GM19351 (cell line): ENCODE measurements at regions not wholly inside any gene's neighbourhood (a gene's known extent, or its start where the extent isn't known, plus 50 kb on each side); places are given as distances from the start of the nearest gene placed in this dataset.
"Not testable (repeated sequence)": the region's sequence is repeated elsewhere in the genome, so short reads cannot be mapped to it uniquely, and the experiment has no call there.

ENCODE experiments used
- ATAC-seq: cut with Tn5 transposase; IDR thresholded peaks from one replicate; pipeline ENCODE4 v1.9.1; 2021; ENCODE audit warnings: mild to moderate bottlenecking, moderate library complexity; ENCODE audit not compliant: unreplicated experiment

GRCh38 chr9:22649384-22649783 is 202.8 kb downstream of the DMRTA1 start:
- no peak for ATAC-seq

DNA sequence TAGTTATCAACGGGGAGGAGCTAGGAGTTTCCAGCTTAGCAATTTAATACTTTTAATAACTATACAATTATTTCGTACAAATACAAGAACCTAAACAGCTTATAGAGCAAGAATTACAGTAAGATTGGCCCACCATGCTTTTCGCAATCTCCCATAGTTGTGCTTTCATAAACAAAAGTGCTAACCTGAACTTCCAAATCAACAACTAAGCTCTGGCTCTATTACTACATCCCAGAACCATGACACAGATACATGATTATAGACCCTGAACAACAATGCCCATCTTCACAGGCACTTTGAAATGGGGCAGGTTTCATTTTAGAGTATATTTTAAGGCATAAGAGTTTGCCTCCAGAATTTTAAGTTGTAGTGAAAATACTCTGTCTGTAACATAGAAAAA is 203.5 kb downstream of the DMRTA1 start:
- no peak for ATAC-seq

DNA sequence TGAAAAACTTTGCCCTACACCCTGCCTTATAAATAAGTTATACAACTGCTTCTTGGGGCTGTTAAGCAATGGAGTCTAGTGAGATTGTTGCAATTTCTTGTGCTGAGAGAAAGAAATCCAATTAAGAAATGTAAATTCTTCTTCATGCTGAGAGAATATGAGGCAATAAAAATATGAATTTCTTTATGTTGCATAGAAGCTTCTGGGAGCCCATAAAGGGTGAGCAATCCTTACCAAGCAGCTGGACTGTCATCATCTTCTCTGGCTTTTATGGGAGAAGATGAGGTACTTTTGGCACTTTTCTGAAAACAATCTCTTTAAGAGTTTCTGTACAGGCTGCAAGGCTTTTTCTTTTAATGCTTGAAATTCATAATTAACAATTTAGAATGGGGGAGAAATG is 204.3 kb downstream of the DMRTA1 start:
- ATAC-seq, result no peak

GRCh38 chr9:22654833-22655232 is 208.2 kb downstream of the DMRTA1 start:
- no peak for ATAC-seq

GRCh38 chr9:22657713-22658112 is 211.1 kb downstream of the DMRTA1 start:
- ATAC-seq, result no peak

DNA sequence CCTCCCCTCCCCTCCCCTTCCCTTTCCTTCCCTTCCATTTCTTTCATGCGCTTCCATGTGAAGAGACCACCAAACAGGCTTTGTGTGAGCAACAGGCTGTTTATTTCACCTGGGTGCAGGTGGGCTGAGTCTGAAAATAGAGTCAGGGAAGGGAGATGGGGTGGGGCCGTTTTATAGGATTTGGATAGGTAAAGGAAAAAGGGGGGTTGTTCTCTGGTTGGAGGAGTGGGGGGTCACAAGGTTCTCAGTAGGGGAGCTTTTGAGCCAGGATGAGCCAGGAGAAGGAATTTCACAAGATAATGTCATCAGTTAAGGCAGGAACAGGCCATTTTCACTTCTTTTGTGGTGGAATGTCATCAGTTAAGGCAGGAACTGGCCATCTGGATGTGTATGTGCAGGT is 211.9 kb downstream of the DMRTA1 start:
- not testable (repeated sequence) for ATAC-seq

DNA sequence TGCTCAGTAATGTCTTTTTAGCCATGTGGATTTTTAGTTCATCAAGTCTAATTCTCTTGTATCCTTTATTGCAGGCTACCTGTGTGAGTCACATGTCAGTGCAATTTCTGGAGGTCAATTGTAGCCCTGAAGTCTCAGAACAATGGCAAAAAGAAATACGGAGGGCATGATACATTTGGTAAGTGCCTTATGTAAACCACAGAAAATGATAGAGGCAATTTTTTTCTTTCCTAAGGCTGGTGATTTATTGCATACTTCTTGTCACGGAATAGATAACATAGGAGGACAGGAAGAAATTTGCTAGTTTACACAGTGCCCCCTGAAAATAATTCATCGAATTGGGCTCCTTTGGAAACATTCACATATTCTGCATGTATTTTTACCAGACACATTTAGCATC is 235.9 kb downstream of the DMRTA1 start:
- ATAC-seq, result no peak

DNA sequence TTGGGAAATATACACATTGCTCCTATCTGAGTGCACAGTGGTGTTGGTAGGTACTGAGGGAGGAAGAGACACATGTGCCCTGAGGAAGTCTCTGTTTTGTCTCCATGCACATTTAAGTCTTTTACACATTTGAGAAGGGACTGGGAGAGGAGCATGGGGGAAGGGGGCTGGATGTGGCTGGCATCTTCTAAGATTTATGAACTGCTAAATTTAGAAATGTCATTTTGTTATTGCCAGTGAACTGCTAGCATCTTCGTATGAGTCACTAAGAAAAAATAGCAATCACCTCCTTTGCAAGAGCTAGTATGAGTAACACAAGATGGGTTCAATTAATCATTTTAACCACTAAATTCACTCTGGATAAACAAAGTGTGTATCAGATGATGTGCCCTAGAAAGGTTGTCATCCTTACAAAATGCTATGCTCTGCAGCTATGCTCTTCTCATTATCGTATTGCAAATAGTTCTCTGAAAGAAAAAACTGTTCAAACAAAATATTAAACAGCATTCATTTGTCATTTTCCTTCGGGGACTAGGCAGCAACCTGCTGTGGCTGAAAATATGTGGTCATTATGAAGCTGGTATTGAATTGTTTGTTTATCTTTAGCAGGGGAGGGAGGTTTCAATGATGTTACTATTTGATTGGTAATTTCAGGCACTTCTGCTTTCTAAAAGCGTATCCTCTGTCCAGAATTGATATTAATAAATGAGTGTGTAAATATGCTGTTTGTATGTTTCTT is 236.5 kb downstream of the DMRTA1 start:
- ATAC-seq, result no peak

DNA sequence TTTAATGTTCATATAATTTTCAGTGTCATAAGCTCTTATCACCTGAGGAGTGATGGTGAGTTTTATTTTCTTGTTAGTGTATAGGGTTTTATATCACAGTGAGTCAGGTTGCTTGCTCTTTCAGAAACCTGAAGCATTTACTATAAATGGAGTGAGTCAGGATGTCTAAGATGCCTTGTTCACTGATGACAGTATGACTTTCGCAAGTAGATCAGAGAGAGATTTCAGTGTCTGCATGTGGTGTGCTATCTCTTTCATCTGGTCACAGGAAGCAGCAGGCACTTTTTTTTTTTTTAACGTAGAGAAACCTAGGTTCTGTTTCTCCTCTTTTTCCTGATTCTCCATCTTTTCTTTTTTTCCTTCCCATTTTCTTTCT is 237.1 kb downstream of the DMRTA1 start:
- no peak for ATAC-seq

DNA sequence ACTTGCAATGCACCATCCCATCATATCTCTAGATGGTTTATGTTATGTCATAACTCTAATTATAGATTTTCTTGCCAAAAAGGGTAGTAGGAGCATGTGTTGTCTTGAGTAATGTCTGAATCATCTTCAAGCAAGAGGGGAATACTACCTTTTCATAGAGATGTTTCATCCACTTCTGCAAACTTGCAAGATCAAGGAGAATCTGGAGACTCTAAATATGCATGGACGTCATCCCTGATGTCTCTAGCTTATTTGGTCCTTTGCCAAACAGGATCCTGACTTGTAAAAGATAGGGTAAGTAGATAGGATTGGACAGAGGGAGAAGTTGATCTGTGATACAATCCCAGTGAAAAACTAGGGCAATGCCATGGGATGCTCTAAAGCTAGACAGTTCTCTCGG is 246.5 kb downstream of the DMRTA1 start:
- ATAC-seq, result no peak

GRCh38 chr9:22700171-22700570 is 253.5 kb downstream of the DMRTA1 start:
- no peak for ATAC-seq

DNA sequence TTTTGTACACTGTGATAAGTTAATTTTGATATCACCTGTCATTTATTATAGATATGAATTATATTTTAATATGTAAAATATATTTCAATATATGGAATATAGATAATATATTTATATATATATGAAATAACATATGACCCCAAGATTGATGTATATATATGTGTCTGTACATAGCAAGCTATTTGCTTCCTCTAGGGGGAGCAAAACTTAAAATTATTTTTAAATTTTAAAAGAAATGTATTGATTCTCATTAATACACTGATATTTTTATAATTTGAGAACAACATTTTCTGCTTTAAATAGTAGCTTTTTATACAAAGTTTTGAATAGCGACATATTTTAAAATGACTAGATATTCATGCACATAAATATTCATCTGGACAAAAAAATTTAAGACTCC is 272.0 kb downstream of the DMRTA1 start:
- ATAC-seq, result no peak

DNA sequence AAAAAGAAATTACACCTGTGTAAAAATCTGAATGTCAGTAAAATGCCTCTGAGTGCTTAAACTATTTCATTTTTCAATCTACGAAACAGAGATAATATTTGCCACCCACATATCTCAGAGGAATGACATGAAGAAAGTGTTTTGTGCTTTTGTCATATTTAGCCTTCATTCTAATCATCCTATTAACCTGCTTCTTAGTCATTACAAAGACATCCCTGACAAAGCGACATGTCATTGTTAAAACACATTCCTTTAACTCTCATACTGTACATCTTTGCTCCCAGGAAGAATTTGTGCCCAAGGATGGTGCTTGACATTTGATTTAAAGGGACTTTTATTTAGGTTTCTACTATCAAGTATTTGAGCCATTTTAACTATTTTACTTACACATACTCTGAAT is 275.9 kb downstream of the DMRTA1 start:
- ATAC-seq, result no peak

DNA sequence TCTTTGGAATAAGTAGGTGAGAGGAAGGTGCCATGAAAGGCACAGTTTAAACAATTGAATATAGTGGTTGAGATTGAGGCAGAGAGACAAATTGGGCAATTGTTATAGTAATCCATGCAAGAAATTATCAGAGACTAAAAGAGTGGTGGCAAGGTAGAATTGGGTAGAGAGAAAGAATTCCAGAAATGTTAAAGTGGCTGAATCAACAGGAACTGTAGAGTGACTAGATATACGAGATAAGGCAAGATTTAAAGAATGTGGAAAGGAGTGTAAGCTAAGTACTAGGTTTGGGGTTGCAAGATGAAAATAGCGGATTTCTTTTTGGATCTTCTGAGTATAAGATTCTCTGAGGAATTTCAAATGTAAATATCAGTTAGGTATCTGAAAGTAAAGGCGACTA is 285.2 kb downstream of the DMRTA1 start:
- ATAC-seq, result no peak

DNA sequence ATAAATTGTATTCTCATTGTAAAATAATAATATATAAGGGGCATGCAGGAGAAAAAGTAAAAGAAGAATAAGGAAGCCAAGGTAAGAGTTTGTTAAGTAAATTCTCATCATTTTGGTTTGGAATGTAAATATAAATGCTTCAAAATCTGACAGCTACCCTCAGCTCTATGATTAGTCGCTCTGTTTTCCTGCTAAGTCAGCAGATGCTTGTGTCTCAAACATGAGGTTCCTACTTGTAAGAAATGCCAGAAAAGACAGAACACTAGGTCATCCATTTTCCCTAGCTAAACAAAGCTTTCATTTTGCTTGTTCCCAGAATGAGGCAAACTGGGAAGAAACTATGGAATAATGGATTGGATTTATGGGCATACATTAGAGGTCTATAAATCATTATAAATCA is 293.1 kb downstream of the DMRTA1 start:
- no peak for ATAC-seq

- no peak for ATAC-seq
Observed at GRCh38 chr9:22740781-22741180, 294.2 kb downstream of the DMRTA1 start.

GRCh38 chr9:22742401-22742800 is 295.8 kb downstream of the DMRTA1 start:
- no peak for ATAC-seq

- ATAC-seq, result no peak
Observed at GRCh38 chr9:22773501-22774220, 327.0 kb downstream of the DMRTA1 start.

GRCh38 chr9:22790329-22790728 is 343.7 kb downstream of the DMRTA1 start:
- no peak for ATAC-seq

DNA sequence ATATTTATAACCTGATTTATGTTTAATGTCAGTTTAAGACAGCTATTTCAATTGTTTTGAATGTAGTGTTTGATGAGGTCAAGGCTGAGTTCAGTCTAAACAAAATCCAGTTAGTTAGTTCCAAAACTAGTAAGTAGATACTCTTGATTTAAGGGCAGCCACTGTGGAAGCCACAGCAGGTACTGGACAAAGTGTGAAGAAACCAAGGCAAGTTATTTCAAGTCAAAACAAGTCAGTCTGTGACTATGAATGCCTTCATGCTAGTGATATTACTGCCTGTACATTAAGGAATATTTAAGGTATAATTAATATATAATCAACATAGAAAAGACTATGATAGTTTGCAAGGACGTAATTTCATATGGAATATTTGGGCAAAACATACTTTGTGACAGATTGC is 362.3 kb downstream of the DMRTA1 start:
- no peak for ATAC-seq

- ATAC-seq, result no peak
Observed at GRCh38 chr9:22809371-22809770, 362.7 kb downstream of the DMRTA1 start.

DNA sequence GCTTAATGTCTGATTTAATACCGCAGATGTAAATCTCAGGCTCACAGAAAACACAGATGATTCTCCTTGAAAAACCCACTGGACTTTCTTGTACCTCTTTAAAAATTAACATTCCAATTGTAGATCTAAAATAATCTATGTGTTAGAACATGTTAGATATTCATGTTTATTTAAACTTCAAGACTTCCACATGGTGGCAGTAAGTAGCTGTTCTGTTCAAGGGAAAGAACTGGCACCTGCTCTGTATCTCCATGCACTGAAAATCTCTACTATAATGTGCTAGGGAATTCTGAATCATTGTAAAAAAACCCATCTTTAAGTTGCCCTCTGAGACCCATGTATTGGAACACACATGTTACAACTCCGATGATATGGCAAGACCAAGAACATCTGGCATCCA is 366.9 kb downstream of the DMRTA1 start:
- no peak for ATAC-seq

DNA sequence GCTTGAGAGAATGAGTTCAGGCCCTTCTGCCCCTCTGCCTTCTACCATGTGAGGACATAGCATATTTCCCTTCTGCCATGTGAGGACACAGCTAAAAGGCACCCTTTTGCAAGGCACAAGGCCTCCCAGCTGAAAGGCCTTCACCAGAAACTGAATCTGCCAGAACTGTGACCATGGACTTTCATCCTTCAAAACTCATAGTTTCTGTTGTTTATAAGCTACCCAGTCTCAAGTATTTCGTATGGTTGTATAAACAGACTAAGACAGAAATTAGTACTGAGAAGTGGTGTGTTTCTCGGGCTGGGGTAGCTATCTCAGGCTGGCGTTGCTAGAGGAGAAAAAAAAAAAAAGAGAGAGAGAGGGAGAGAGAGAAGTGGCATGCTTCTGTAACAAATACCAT is 368.6 kb downstream of the DMRTA1 start:
- ATAC-seq, result no peak
